Naive thymus-derived CD4-positive, alpha-beta T cell (primary cell): ENCODE measurements at regions not wholly inside any gene's neighbourhood (a gene's known extent, or its start where the extent isn't known, plus 50 kb on each side); places are given as distances from the start of the nearest gene placed in this dataset.
"Not testable (repeated sequence)": the region's sequence is repeated elsewhere in the genome, so short reads cannot be mapped to it uniquely, and the experiment has no call there.

ENCODE experiments used
- ATAC-seq: fragments of 150-1000 bp; cut with Tn5 transposase; 2 replicates; pipeline ENCODE4 v1.10.0; 2021; ENCODE audit warnings: mild to moderate bottlenecking, moderate library complexity
- CTCF ChIA-PET: fragments of 350-600 bp; sonication (Branson Sonifier 250); formaldehyde crosslinking; loops from one replicate; lab custom pipeline; 2021; ENCODE audit warnings: antibody characterized with exemption; lab: Charles Lee
- POLR2A ChIA-PET: fragments of 350-600 bp; sonication (Branson Sonifier 250); formaldehyde crosslinking; loops from one replicate; lab custom pipeline; 2021; ENCODE audit warnings: antibody characterized with exemption, inconsistent platforms; lab: Charles Lee
- DNase-seq, 9 donors: peaks; one replicate each; pipeline versions ENCODE4 v3.0.0 to v3.0.0-alpha.2; 2020 to 2022; ENCODE audit warnings: mixed read lengths in 1 of 9
- H3K27ac ChIP-seq: one replicate; pipeline ENCODE4 v1.7.0; 2013; ENCODE audit warnings: mild to moderate bottlenecking, low read depth, low read length, moderate library complexity
- H3K27me3 ChIP-seq, 2 donors: one replicate each; pipeline ENCODE4 v1.7.0; 2013; ENCODE audit warnings: low read length in 2 of 2, mild to moderate bottlenecking in 2 of 2, moderate library complexity in 2 of 2; ENCODE audit not compliant: control insufficient read depth in 2 of 2, insufficient read depth in 2 of 2
- H3K36me3 ChIP-seq, 3 experiments: 1 replicate in 2 of 3; 2 replicates in 1 of 3; pipeline ENCODE4 v1.7.0; 2013; ENCODE audit warnings: low read length in 3 of 3, mild to moderate bottlenecking in 3 of 3, moderate library complexity in 1 of 3; ENCODE audit not compliant: insufficient read depth in 3 of 3, control insufficient read depth in 2 of 3
- H3K4me1 ChIP-seq, 2 donors: one replicate each; pipeline ENCODE4 v1.7.0; 2013; ENCODE audit warnings: low read length in 2 of 2, mild to moderate bottlenecking in 2 of 2, moderate library complexity in 1 of 2; ENCODE audit not compliant: control insufficient read depth in 2 of 2, insufficient read depth in 2 of 2
- H3K4me3 ChIP-seq: 2 replicates; pipeline ENCODE4 v1.7.0; 2013; ENCODE audit warnings: mild to moderate bottlenecking, low read length
- H3K9me3 ChIP-seq, 3 experiments: 1 replicate in 2 of 3; 2 replicates in 1 of 3; pipeline ENCODE4 v1.7.0; 2013; ENCODE audit warnings: low read length in 3 of 3; ENCODE audit not compliant: control insufficient read depth in 2 of 3
- H3K27ac Mint-ChIP-seq, 9 donors: one replicate each; pipeline ENCODE4 v1.8.0; 2020 to 2022; ENCODE audit warnings: mixed read lengths in 9 of 9, mild to moderate bottlenecking in 8 of 9, moderate library complexity in 5 of 9, inconsistent platforms in 2 of 9
- H3K27me3 Mint-ChIP-seq, 5 donors: one replicate each; pipeline ENCODE4 v1.8.0; 2021 to 2022; ENCODE audit warnings: mixed read lengths in 5 of 5, mild to moderate bottlenecking in 1 of 5
- H3K36me3 Mint-ChIP-seq, 5 donors: one replicate each; pipeline ENCODE4 v1.8.0; 2020 to 2022; ENCODE audit warnings: mixed read lengths in 5 of 5, mild to moderate bottlenecking in 3 of 5, inconsistent platforms in 1 of 5
- H3K4me1 Mint-ChIP-seq, 7 donors: one replicate each; pipeline ENCODE4 v1.8.0; 2020 to 2022; ENCODE audit warnings: mixed read lengths in 7 of 7, mild to moderate bottlenecking in 3 of 7, inconsistent platforms in 1 of 7
- H3K4me3 Mint-ChIP-seq, 10 donors: one replicate each; pipeline ENCODE4 v1.8.0; 2020 to 2022; ENCODE audit warnings: mild to moderate bottlenecking in 10 of 10, mixed read lengths in 10 of 10, moderate library complexity in 6 of 10, inconsistent platforms in 2 of 10
- H3K9me3 Mint-ChIP-seq, 11 donors: one replicate each; pipeline ENCODE4 v1.8.0; 2020 to 2022; ENCODE audit warnings: mixed read lengths in 11 of 11, mild to moderate bottlenecking in 4 of 11, inconsistent platforms in 1 of 11, moderate library complexity in 1 of 11
- intact Hi-C, 2 donors: fragments of 100-400 bp; cut with micrococcal nuclease; formaldehyde crosslinking; loops; one replicate each; pipeline ENCODE4 v1.15.1; 2023

DNA sequence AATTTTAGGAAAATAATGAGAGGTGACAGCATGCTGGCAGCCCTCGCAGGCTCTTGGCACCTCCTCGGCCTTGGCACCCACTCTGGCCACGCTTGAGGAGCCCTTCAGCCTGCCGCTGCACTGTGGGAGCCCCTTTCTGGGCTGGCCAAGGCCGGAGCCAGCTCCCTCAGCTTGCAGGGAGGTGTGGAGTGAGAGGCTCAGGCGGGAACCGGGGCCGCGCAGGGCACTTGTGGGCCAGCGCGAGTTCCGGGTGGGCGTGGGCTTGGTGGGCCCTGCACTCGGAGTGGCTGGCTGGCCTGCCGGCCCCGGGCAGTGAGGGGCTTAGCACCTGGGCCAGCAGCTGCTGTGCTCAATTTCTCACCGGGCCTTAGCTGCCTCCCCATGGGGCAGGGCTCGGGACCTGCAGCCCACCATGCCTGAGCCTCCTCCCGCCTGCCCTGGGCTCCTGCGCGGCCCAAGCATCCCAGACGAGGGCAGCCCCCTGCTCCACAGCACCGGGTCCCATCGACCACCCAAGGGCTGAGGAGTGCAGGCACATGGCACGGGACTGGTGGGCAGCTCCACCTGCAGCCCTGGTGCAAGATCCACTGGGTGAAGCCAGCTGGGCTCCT lies 299.3 kb upstream of the MDFIC2 start:
- H3K27me3 ChIP-seq, intact Hi-C loops, H3K4me3 Mint-ChIP-seq, H3K9me3 ChIP-seq, H3K36me3 ChIP-seq, H3K27ac ChIP-seq, H3K4me1 ChIP-seq, H3K27me3 Mint-ChIP-seq, H3K27ac Mint-ChIP-seq, POLR2A ChIA-PET, H3K9me3 Mint-ChIP-seq, H3K4me3 ChIP-seq, H3K36me3 Mint-ChIP-seq, ATAC-seq, H3K4me1 Mint-ChIP-seq, CTCF ChIA-PET, DNase-seq: not testable (repeated sequence)

DNA sequence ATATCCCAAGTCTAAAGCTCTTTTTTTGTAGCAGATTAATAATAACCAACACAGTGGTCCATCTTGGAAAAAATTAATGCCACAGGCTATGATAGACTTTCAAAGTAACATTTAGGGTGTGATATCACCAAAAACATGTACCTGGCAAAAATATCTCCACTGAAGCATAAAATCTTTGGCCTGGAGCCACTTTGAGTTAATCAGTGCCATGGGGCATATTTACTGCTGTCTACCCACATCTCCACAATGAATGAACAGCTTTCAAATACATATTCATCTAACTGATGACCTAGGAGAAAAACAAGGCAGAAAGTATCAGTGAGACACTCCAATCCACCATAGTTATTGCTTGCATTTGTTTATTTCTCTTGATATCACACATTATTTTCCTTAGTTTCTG lies 296.0 kb upstream of the MDFIC2 start:
- H3K9me3 Mint-ChIP-seq = peaks cover 0 to 2% (median 0%) of the 10 kb centered on the region in 11 donors
- ATAC-seq = no peak
- DNase-seq = no peak
- no peaks in the 10 kb centered on the region for H3K36me3 Mint-ChIP-seq
- ChIA-PET CTCF (no interaction called here), POLR2A (no interaction called here)
- no peak overlapping the region for H3K4me3 ChIP-seq
- intact Hi-C loops = no loop called here
- H3K27me3 Mint-ChIP-seq = peaks cover 0 to 7% (median 5%) of the 10 kb centered on the region in 5 donors
- no peaks in the 10 kb centered on the region for H3K36me3 ChIP-seq
- no peaks in the 10 kb centered on the region for H3K4me1 Mint-ChIP-seq
- H3K4me1 ChIP-seq = no peaks in the 10 kb centered on the region
- no peak overlapping the region for H3K27ac ChIP-seq
- no peaks in the 10 kb centered on the region for H3K9me3 ChIP-seq
- no peak overlapping the region for H3K27ac Mint-ChIP-seq
- no peak overlapping the region for H3K4me3 Mint-ChIP-seq
- no peaks in the 10 kb centered on the region for H3K27me3 ChIP-seq

DNA sequence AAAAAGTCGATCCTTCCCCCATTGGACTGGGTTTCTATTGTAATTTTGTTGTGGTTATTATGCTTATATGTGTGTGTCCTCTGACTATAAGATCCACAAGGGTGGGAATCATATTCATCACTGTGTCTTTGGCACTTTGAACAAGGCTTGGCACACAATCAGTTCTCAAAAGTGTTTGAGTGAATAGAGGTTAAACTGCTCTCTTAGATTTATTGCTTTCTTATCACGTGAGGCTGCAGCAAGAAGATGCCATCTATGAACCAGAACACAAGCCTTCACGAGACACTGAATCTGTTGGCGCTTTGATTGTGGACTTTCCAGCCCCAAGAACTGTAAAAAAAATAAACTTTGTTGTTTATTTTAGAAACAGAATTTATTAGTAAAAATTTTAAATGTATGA lies 295.0 kb upstream of the MDFIC2 start:
- H3K27me3 ChIP-seq = no peaks in the 10 kb centered on the region
- CTCF ChIA-PET = no interaction called here
- ATAC-seq = no peak

DNA sequence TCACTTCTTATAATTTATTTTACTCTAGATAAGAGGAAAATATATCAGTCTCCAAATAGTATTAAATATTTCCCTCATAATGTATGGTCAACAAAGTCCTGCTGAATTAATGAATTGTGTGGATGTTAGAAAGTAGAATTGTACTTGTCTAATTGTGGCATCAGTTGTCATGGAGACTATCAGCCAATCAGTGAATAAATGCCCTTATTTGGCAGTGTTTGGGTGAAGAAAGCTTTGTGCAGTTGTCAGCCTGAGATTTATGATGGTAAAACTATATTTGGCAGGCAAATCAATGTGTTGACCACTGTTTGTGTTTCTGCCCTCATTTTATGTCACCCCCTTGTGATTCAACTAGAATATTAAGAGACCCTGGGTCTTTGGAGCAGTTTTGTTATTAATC lies 293.6 kb upstream of the MDFIC2 start:
- no peaks in the 10 kb centered on the region for H3K36me3 Mint-ChIP-seq
- H3K4me3 Mint-ChIP-seq = no peak overlapping the region
- peaks cover 6 to 12% (median 9%) of the 10 kb centered on the region in 5 donors for H3K27me3 Mint-ChIP-seq
- no peak overlapping the region for H3K27ac Mint-ChIP-seq
- H3K9me3 Mint-ChIP-seq = no peaks in the 10 kb centered on the region
- H3K4me1 ChIP-seq = no peaks in the 10 kb centered on the region
- no peaks in the 10 kb centered on the region for H3K9me3 ChIP-seq
- no peak for DNase-seq
- no peaks in the 10 kb centered on the region for H3K4me1 Mint-ChIP-seq
- ATAC-seq = no peak
- intact Hi-C loops = no loop called here
- POLR2A ChIA-PET = no interaction called here
- H3K27me3 ChIP-seq = no peaks in the 10 kb centered on the region
- H3K27ac ChIP-seq = no peak overlapping the region
- H3K4me3 ChIP-seq = no peak overlapping the region
- CTCF ChIA-PET = no interaction called here
- H3K36me3 ChIP-seq = no peaks in the 10 kb centered on the region

More for the DNA sequence above, 295.0 kb upstream of the MDFIC2 start:
- Mint-ChIP-seq H3K9me3 (no peaks in the 10 kb centered on the region), H3K4me3 (no peak overlapping the region), H3K4me1 (no peaks in the 10 kb centered on the region), H3K27me3 (peaks cover 0 to 9% (median 7%) of the 10 kb centered on the region in 5 donors), H3K27ac (no peak overlapping the region), H3K36me3 (no peaks in the 10 kb centered on the region)
- Histone ChIP-seq H3K27ac (no peak overlapping the region), H3K4me3 (no peak overlapping the region), H3K36me3 (no peaks in the 10 kb centered on the region), H3K4me1 (no peaks in the 10 kb centered on the region), H3K9me3 (no peaks in the 10 kb centered on the region)
- DNase-seq = no peak
- POLR2A ChIA-PET = no interaction called here
- intact Hi-C loops = no loop called here

DNA sequence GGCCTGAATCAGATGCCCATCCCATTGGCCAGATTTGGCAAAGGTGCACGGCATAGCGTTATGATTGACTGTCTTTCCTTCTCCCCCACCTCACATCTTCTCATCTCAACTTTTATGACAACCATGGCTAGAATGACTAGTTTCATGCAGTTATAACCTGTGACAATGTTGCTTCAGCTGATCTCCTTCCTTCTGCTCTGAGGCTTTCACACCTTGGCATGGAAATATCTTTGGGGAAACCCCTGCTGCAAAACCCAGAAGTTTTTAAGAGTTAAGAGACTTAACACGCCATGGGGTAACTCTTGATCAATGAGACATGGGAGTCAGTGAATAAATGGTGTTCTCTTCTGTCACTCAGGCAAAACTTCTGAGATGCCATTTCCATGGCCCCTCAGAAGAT lies 290.7 kb upstream of the MDFIC2 start:
- Mint-ChIP-seq H3K4me3 (no peak overlapping the region), H3K9me3 (no peaks in the 10 kb centered on the region), H3K27ac (no peak overlapping the region), H3K4me1 (no peaks in the 10 kb centered on the region), H3K36me3 (no peaks in the 10 kb centered on the region), H3K27me3 (peaks cover 7 to 26% (median 9%) of the 10 kb centered on the region in 5 donors)
- no peaks in the 10 kb centered on the region for H3K4me1 ChIP-seq
- DNase-seq (no peak), ATAC-seq (no peak)
- H3K36me3 ChIP-seq = no peaks in the 10 kb centered on the region
- ChIA-PET POLR2A (no interaction called here), CTCF (no interaction called here)
- no peak overlapping the region for H3K4me3 ChIP-seq
- no peaks in the 10 kb centered on the region for H3K27me3 ChIP-seq
- no peaks in the 10 kb centered on the region for H3K9me3 ChIP-seq
- no peak overlapping the region for H3K27ac ChIP-seq
- intact Hi-C loops = no loop called here

DNA sequence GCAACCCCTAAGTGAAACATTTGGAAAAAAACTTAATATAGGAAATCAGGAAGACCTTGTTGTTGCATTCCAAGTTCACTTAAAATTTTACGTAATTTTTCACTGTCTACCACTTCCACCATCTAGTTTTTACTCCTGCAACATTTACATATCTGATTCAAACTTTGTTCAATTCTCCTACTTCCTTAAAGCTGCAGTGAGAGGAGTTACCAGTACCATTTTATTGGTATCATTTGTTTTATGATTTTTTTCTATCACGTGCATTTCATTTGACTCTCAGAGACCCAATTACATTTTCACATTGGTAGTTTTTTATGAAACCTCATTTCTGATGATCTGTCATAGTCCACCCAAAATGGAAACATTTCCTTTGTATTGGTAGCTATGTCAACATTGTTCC lies 284.9 kb upstream of the MDFIC2 start:
- no peak overlapping the region for H3K27ac Mint-ChIP-seq
- H3K4me3 ChIP-seq = no peak overlapping the region
- intact Hi-C loops = no loop called here
- H3K36me3 ChIP-seq = no peaks in the 10 kb centered on the region
- ChIA-PET POLR2A (no interaction called here), CTCF (no interaction called here)
- no peaks in the 10 kb centered on the region for H3K9me3 ChIP-seq
- no peak overlapping the region for H3K4me3 Mint-ChIP-seq
- H3K4me1 Mint-ChIP-seq = no peaks in the 10 kb centered on the region
- peaks cover 5 to 38% (median 13%) of the 10 kb centered on the region in 5 donors for H3K27me3 Mint-ChIP-seq
- no peak for ATAC-seq
- H3K27ac ChIP-seq = no peak overlapping the region
- H3K4me1 ChIP-seq = no peaks in the 10 kb centered on the region
- no peaks in the 10 kb centered on the region for H3K27me3 ChIP-seq
- H3K9me3 Mint-ChIP-seq = no peaks in the 10 kb centered on the region
- DNase-seq = no peak
- H3K36me3 Mint-ChIP-seq = no peaks in the 10 kb centered on the region

DNA sequence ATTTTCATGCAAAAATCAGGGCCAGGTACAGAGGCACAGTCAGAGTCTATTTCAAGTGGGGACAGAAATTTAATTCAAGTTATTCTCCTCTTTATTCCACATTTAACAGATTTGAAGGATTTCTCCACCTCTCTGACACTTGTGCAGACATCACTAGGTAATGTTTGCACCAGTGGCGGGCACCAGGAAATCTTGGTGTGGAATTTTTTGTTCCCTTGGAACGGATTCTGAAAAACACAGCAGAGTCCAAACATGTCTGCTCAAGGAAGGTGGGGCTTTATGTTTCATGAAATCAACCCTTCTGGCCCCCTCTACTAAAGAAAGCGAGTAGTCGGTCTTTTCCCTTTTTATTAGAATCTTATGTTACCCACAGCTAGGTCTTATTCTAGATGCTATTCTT lies 271.2 kb upstream of the MDFIC2 start:
- DNase-seq = no peak
- no peaks in the 10 kb centered on the region for H3K9me3 Mint-ChIP-seq
- no peak overlapping the region for H3K4me3 Mint-ChIP-seq
- H3K27me3 Mint-ChIP-seq = peaks cover 0 to 13% (median 0%) of the 10 kb centered on the region in 5 donors
- no peak overlapping the region for H3K27ac ChIP-seq
- intact Hi-C loops = no loop called here
- H3K4me3 ChIP-seq = no peak overlapping the region
- H3K36me3 ChIP-seq = no peaks in the 10 kb centered on the region
- ChIA-PET POLR2A (no interaction called here), CTCF (no interaction called here)
- peaks cover 0 to 3% of the 10 kb centered on the region in 2 donors for H3K27me3 ChIP-seq
- no peaks in the 10 kb centered on the region for H3K36me3 Mint-ChIP-seq
- no peaks in the 10 kb centered on the region for H3K9me3 ChIP-seq
- no peak for ATAC-seq
- H3K27ac Mint-ChIP-seq = no peak overlapping the region
- no peaks in the 10 kb centered on the region for H3K4me1 ChIP-seq
- H3K4me1 Mint-ChIP-seq = no peaks in the 10 kb centered on the region
